ENCODE measurements at regions not wholly inside any gene's neighbourhood (a gene's known extent, or its start where the extent isn't known, plus 50 kb on each side); places are given as distances from the start of the nearest gene placed in this dataset.

DNA sequence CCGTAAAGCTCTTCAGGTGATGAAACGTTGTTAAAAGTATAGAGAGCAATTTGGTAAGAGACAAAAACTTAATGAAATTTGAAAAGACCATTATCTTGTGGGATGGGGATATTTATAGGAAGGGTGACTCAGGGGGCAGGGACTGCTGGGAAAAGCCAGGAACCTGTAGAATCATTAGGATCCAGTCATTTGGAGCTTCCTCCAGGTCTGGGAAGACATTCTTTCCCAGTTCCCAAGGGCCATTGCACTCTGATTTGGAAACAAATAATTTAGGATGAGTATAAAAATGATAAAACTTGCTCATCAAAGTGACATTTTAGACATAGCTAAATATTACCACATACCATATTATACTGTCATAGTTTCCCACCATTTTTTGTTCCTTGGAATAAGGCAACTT, 143.9 kb downstream of the PFKFB3 start:
- intact Hi-C loops (cut with micrococcal nuclease) = no loop called here
- POLR2A ChIA-PET = no interaction called here

More for the DNA sequence above, 143.9 kb downstream of the PFKFB3 start:
- Histone ChIP-seq H3K27me3 (ENCODE audit: control insufficient read depth in 2 of 2, insufficient read depth in 2 of 2, low read length in 2 of 2) (peaks cover 0 to 5% of the 10 kb centered on the region in 2 experiments), H3K4me1 (ENCODE audit: control insufficient read depth, extremely low read depth, insufficient read depth, low read length) (no peaks in the 10 kb centered on the region), H3K27ac (ENCODE audit: insufficient read depth, low read depth, low read length) (no peak overlapping the region), H3K36me3 (ENCODE audit: control insufficient read depth in 2 of 2, extremely low read depth in 1 of 2, insufficient read depth in 2 of 2, low read length in 2 of 2) (no peaks in the 10 kb centered on the region), H4K20me1 (replicated peaks; ENCODE audit: control insufficient read depth, extremely low read depth, insufficient read depth, low read length) (no peaks in the 10 kb centered on the region), H3K79me2 (ENCODE audit: control insufficient read depth, insufficient read depth, low read length) (no peaks in the 10 kb centered on the region), H3K9me3 (replicated peaks; ENCODE audit: control insufficient read depth, insufficient read depth, low read length) (no peaks in the 10 kb centered on the region), H3K4me2 (ENCODE audit: insufficient read depth, low read length) (no peak overlapping the region), H3K9me1 (replicated peaks; ENCODE audit: control insufficient read depth, extremely low read depth, insufficient read depth, low read length) (no peaks in the 10 kb centered on the region), H3K4me3 (replicated peaks in 1 of 3; ENCODE audit: insufficient read depth in 1 of 3, low read depth in 1 of 3, low read length in 3 of 3) (no peak overlapping the region), H2AFZ (ENCODE audit: low read depth, low read length) (no peak overlapping the region), H3K9ac (replicated peaks; ENCODE audit: extremely low read depth, insufficient read depth, low read length) (no peak overlapping the region)
- no peak for FAIRE-seq
- CTCF ChIA-PET = interaction anchor here (1.5 kb wide), 1 partner anchor 9 kb away, joined by 4 read pairs; no protein-coding TSS in a partner anchor
- dilution Hi-C loops (cut with MboI; ENCODE audit: extremely low pct_ligation_motif_present, low sequenced_read_pairs) = no loop called here
- BruUV-seq (replicated peaks) = no TSS peak
- TF ChIP-seq CTCF (IDR thresholded peaks at IDR 0.05; ENCODE audit: extremely low read depth in 1 of 2, insufficient read depth in 1 of 2, low read depth in 1 of 2, low read length in 2 of 2) = no peak
- no peak for TF ChIP-seq FOS (IDR thresholded peaks at IDR 0.05; ENCODE audit: borderline replicate concordance, insufficient read depth, low read length)
- TF ChIP-seq MYC (IDR thresholded peaks at IDR 0.05; ENCODE audit: low read depth, low read length) = no peak
- TF ChIP-seq POLR2AphosphoS5 (IDR thresholded peaks at IDR 0.05; ENCODE audit: insufficient read depth, low read depth, low read length) = no peak
- TF ChIP-seq POLR2A (IDR thresholded peaks at IDR 0.05; ENCODE audit: low read depth, low read length) = no peak
- TF ChIP-seq JUN (IDR thresholded peaks at IDR 0.05; ENCODE audit: borderline replicate concordance, insufficient read depth, insufficient read length, low read depth) = no peak
- no peak for TF ChIP-seq EZH2 (IDR thresholded peaks at IDR 0.05; ENCODE audit: borderline replicate concordance, low read depth, low read length, severe bottlenecking)
- no peak for TF ChIP-seq GATA2 (IDR thresholded peaks at IDR 0.05; ENCODE audit: insufficient read depth, insufficient read length, low read depth, low read length)
- TF ChIP-seq, protein P1, sequence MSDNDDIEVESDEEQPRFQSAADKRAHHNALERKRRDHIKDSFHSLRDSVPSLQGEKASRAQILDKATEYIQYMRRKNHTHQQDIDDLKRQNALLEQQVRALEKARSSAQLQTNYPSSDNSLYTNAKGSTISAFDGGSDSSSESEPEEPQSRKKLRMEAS (IDR thresholded peaks at IDR 0.05; ENCODE audit: insufficient read depth, insufficient read length) = no peak
- no peak for DNase-seq (ENCODE audit: low read depth, low spot score)

Measured in endothelial cell of umbilical vein (primary cell).